Ishikawa (cell line): ENCODE measurements at regions not wholly inside any gene's neighbourhood (a gene's known extent, or its start where the extent isn't known, plus 50 kb on each side); places are given as distances from the start of the nearest gene placed in this dataset.

Experiments used
- CEBPB ChIP-seq: IDR thresholded peaks from 2 replicates; pipeline ENCODE4 v1.6.1; 2012
- CREB1 ChIP-seq: IDR thresholded peaks from 2 replicates; pipeline ENCODE4 v1.6.1; 2012; ENCODE audit warnings: low read depth
- EGR1 ChIP-seq: IDR thresholded peaks from 2 replicates; pipeline ENCODE4 v1.6.1; 2012
- EP300 ChIP-seq: IDR thresholded peaks from 2 replicates; pipeline ENCODE4 v1.6.1; 2012; ENCODE audit warnings: borderline replicate concordance
- FOXM1 ChIP-seq: IDR thresholded peaks from 2 replicates; pipeline ENCODE4 v1.6.1; 2012; ENCODE audit warnings: low read depth, borderline replicate concordance
- NFIC ChIP-seq: IDR thresholded peaks from 2 replicates; pipeline ENCODE4 v1.6.1; 2012
- RAD21 ChIP-seq: IDR thresholded peaks from 2 replicates; pipeline ENCODE4 v1.6.1; 2012; ENCODE audit warnings: low read depth
- REST ChIP-seq: IDR thresholded peaks from 2 replicates; pipeline ENCODE4 v1.6.1; 2012; ENCODE audit warnings: low read depth, mild to moderate bottlenecking
- TAF1 ChIP-seq: IDR thresholded peaks from 2 replicates; pipeline ENCODE4 v1.6.1; 2012; ENCODE audit warnings: low read depth, mild to moderate bottlenecking
- TCF12 ChIP-seq: IDR thresholded peaks from 2 replicates; pipeline ENCODE4 v1.6.1; 2012; ENCODE audit warnings: low read depth
- TEAD4 ChIP-seq: IDR thresholded peaks from 2 replicates; pipeline ENCODE4 v1.6.1; 2012
- USF1 ChIP-seq: IDR thresholded peaks from 2 replicates; pipeline ENCODE4 v1.6.1; 2012
- YY1 ChIP-seq: IDR thresholded peaks from 2 replicates; pipeline ENCODE4 v1.6.1; 2012; ENCODE audit warnings: low read depth
- ZBTB7A ChIP-seq: IDR thresholded peaks from 2 replicates; pipeline ENCODE4 v1.6.1; 2012; ENCODE audit warnings: low read depth
- TF ChIP-seq, protein P1 (sequence below): IDR thresholded peaks from 2 replicates; pipeline ENCODE4 v1.6.1; 2012

GRCh38 chr14:89626233-89626806 is 209.3 kb upstream of the FOXN3 start:
- no peak for TF ChIP-seq CEBPB
- no peak for TF ChIP-seq YY1
- TF ChIP-seq CREB1: no peak
- TF ChIP-seq TCF12: no peak
- no peak for TF ChIP-seq TEAD4
- no peak for TF ChIP-seq USF1
- no peak for TF ChIP-seq RAD21
- no peak for TF ChIP-seq ZBTB7A
- no peak for TF ChIP-seq NFIC

- TF ChIP-seq NFIC: no peak
- no peak for TF ChIP-seq CREB1
- TF ChIP-seq EGR1: no peak
- no peak for TF ChIP-seq REST
- TF ChIP-seq FOXM1: no peak
- TF ChIP-seq YY1: no peak
- TF ChIP-seq ZBTB7A: no peak
Observed at GRCh38 chr14:89625731-89626232, 208.7 kb upstream of the FOXN3 start.

GRCh38 chr14:89625244-89625713 is 208.2 kb upstream of the FOXN3 start:
- TF ChIP-seq NFIC (no peak), ZBTB7A (no peak), FOXM1 (no peak), USF1 (no peak), REST (no peak), CREB1 (no peak), EGR1 (no peak), TCF12 (no peak), TAF1 (no peak), YY1 (no peak), EP300 (no peak), RAD21 (no peak), TEAD4 (no peak), CEBPB (no peak)
- TF ChIP-seq, protein P1, sequence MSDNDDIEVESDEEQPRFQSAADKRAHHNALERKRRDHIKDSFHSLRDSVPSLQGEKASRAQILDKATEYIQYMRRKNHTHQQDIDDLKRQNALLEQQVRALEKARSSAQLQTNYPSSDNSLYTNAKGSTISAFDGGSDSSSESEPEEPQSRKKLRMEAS: no peak

DNA sequence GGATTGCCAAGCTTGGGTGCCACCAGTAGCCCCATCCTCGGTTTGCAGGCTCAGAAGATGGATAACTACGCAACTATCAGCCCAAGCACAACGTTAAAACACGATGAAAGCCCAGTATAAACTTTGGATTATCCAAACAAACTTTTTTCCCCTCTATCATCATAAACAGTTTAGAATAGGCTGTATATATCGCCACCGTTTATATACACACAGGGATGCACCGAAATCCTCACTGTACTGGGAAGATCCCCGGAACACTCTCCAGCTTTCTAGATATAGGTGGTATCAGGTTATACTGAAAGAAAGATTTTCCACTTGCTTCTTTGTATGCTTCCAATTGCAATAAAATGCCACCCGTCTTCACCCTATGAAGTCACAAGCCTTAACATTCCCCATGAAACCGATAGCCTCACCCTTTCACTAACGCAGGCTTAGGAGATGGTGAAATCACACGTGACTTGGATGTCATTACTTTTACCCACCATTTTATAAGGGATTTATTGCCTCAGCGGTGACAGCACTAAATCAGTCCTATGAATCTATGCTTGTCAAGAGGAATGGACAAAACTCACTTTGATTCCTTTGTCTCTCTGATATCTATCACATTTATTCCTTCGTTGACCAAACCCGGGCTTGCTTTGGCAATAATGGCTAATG is 207.6 kb upstream of the FOXN3 start:
- no peak for TF ChIP-seq RAD21
- TF ChIP-seq YY1: no peak
- no peak for TF ChIP-seq EP300
- no peak for TF ChIP-seq TCF12
- no peak for TF ChIP-seq CEBPB
- no peak for TF ChIP-seq FOXM1
- TF ChIP-seq CREB1: no peak
- TF ChIP-seq NFIC: no peak
- TF ChIP-seq, protein P1: no peak
- TF ChIP-seq ZBTB7A: no peak
- TF ChIP-seq TEAD4: no peak

- TF ChIP-seq RAD21: no peak
- no peak for TF ChIP-seq YY1
- TF ChIP-seq EGR1: no peak
- no peak for TF ChIP-seq TCF12
- TF ChIP-seq, protein P1: no peak
- TF ChIP-seq ZBTB7A: no peak
- no peak for TF ChIP-seq TAF1
- no peak for TF ChIP-seq TEAD4
- no peak for TF ChIP-seq USF1
- no peak for TF ChIP-seq NFIC
- no peak for TF ChIP-seq REST
- TF ChIP-seq CEBPB: no peak
- TF ChIP-seq EP300: no peak
- TF ChIP-seq CREB1: no peak
- no peak for TF ChIP-seq FOXM1
Observed at GRCh38 chr14:89621791-89622638, 205.0 kb upstream of the FOXN3 start.
